ENCODE measurements at regions not wholly inside any gene's neighbourhood (a gene's known extent, or its start where the extent isn't known, plus 50 kb on each side); places are given as distances from the start of the nearest gene placed in this dataset.
"Not testable (repeated sequence)": the region's sequence is repeated elsewhere in the genome, so short reads cannot be mapped to it uniquely, and the experiment has no call there.

GRCh38 chr7:68980432-68980831 lies 617.8 kb upstream of the AUTS2 start:
- FAIRE-seq; H4K20me1 ChIP-seq (replicated peaks in 1 of 2; ENCODE audit: control insufficient read depth in 1 of 2, insufficient read depth in 2 of 2, low read length in 2 of 2); H4K8ac ChIP-seq (ENCODE audit: extremely low read depth, insufficient read depth, low read length); H4K91ac ChIP-seq (replicated peaks; ENCODE audit: insufficient read length, low read length); H3K36me3 ChIP-seq (ENCODE audit: control insufficient read depth in 2 of 4, insufficient read depth in 4 of 4, low read length in 3 of 4); H3K79me1 ChIP-seq (ENCODE audit: low read depth, low read length); H3K9ac ChIP-seq (replicated peaks in 1 of 4; ENCODE audit: extremely low read depth in 1 of 4, low read depth in 3 of 4, low read length in 3 of 4); H3K9me3 ChIP-seq (ENCODE audit: insufficient read depth in 2 of 2, low read depth in 1 of 2, low read length in 1 of 2); H2BK12ac ChIP-seq (ENCODE audit: low read depth, low read length); H3K27ac ChIP-seq (ENCODE audit: low read depth, low read length); H2AFZ ChIP-seq (ENCODE audit: low read length); H3K56ac ChIP-seq (replicated peaks; ENCODE audit: insufficient read length, low read depth, low read length); H3K4ac ChIP-seq (replicated peaks; ENCODE audit: insufficient read length, low read depth, low read length); H2BK15ac ChIP-seq (ENCODE audit: low read length); POLR2A ChIA-PET (ENCODE audit: partially characterized antibody); H2BK20ac ChIP-seq (ENCODE audit: low read length); H2AK5ac ChIP-seq (ENCODE audit: low read depth, low read length); H3K23ac ChIP-seq (ENCODE audit: insufficient read length); H3K27me3 ChIP-seq (replicated peaks in 1 of 4; ENCODE audit: control insufficient read depth in 3 of 4, extremely low read depth in 1 of 4, insufficient read depth in 3 of 4, low read length in 3 of 4); H3K4me2 ChIP-seq (ENCODE audit: insufficient read depth in 1 of 2, low read depth in 2 of 2, low read length in 2 of 2); H3K23me2 ChIP-seq (ENCODE audit: low read depth, low read length); DNase-seq (ENCODE audit: low read depth in 1 of 2, low spot score in 2 of 2); H3K79me2 ChIP-seq (ENCODE audit: control insufficient read depth in 1 of 2, insufficient read depth in 2 of 2, low read length in 2 of 2); H3K14ac ChIP-seq (ENCODE audit: insufficient read length); H3K18ac ChIP-seq (ENCODE audit: extremely low read depth, low read length): not testable (repeated sequence)
- Histone ChIP-seq H3K4me1 (replicated peaks in 1 of 4; ENCODE audit: control insufficient read depth in 3 of 4, insufficient read depth in 4 of 4, low read length in 3 of 4) (peaks cover 6 to 15% (median 15%) of the 10 kb centered on the region in 4 experiments; a peak in 5 of 7 replicates), H2BK5ac (ENCODE audit: low read depth, low read length) (peak overlapping the region; percentile 87; the same call in 1 of the 2 replicates), H2BK120ac (replicated peaks; ENCODE audit: low read depth, low read length) (peak overlapping the region; percentile 84), H4K5ac (ENCODE audit: insufficient read length, low read depth, low read length) (peak overlapping the region; percentile 54), H3K4me3 (ENCODE audit: extremely low read depth in 1 of 4, insufficient read depth in 2 of 4, low read depth in 3 of 4, low read length in 4 of 4) (peak overlapping the region in 1 of 4 experiments; percentile 37; a peak in 1 of 8 replicates)
- 83% methylated on average over 1 of the region's 2 CpGs; no CpG with 5 or more reads in 1 of the 2 experiments for WGBS, 2 experiments (ENCODE audit: extremely low coverage in 1 of 2, insufficient coverage in 1 of 2, insufficient read length in 1 of 2, insufficient replicate concordance in 2 of 2, low coverage in 1 of 2, low lambda C conversion rate in 2 of 2, missing lambda C conversion rate in 1 of 2)
- CTCF ChIA-PET (ENCODE audit: partially characterized antibody): interaction anchor here (1.0 kb wide), 1 partner anchor 294 kb away, joined by 3 read pairs; no protein-coding TSS in a partner anchor
- peak; percentile 64 for TF ChIP-seq BACH1 (IDR thresholded peaks at IDR 0.05; ENCODE audit: low read length)

Data from H1 (cell line).